ENCODE measurements at regions not wholly inside any gene's neighbourhood (a gene's known extent, or its start where the extent isn't known, plus 50 kb on each side); places are given as distances from the start of the nearest gene placed in this dataset.
"Not testable (repeated sequence)": the region's sequence is repeated elsewhere in the genome, so short reads cannot be mapped to it uniquely, and the experiment has no call there.

DNA sequence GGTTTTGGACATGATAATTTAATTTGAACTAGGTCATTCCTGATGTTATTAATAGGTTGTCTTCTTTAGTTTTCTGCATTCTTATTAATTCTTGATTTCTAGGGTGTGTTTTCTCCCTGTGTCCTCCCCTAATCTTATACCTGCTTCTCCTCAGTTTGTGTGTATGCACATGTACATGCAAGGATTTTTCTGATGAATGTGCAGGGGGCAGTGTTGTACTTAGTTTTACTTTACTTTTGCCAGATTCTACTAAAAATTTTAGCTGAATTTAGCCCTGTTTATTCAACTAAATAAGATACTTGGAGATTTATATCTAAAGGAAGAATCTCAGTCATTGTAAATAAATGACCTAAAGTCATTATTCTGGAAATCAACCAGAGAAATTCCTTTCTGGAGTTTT, 144.8 kb downstream of the SEPTIN7 start:
- H3K4me2 ChIP-seq; H3K79me2 ChIP-seq (ENCODE audit: insufficient read depth); H3K27ac ChIP-seq (ENCODE audit: low read depth in 2 of 2, low read length in 1 of 2); H3K9me2 ChIP-seq; H3K27me3 ChIP-seq (ENCODE audit: insufficient read depth); H4K20me1 ChIP-seq (ENCODE audit: insufficient read depth); H3K9me3 ChIP-seq; H3K4me1 ChIP-seq (ENCODE audit: control insufficient read depth in 1 of 2, insufficient read depth in 2 of 2, low read depth in 1 of 2, low read length in 1 of 2); H3K4me3 ChIP-seq (ENCODE audit: low read depth in 2 of 2, low read length in 1 of 2); H2AFZ ChIP-seq (ENCODE audit: low read depth); POLR2A ChIA-PET; DNase-seq; H3K9ac ChIP-seq; H3K36me3 ChIP-seq (replicated peaks in 1 of 2; ENCODE audit: control insufficient read depth in 1 of 2, insufficient read depth in 2 of 2, low read length in 1 of 2); H3F3A ChIP-seq (replicated peaks; ENCODE audit: insufficient read depth): not testable (repeated sequence)
- TF ChIP-seq, protein P1, sequence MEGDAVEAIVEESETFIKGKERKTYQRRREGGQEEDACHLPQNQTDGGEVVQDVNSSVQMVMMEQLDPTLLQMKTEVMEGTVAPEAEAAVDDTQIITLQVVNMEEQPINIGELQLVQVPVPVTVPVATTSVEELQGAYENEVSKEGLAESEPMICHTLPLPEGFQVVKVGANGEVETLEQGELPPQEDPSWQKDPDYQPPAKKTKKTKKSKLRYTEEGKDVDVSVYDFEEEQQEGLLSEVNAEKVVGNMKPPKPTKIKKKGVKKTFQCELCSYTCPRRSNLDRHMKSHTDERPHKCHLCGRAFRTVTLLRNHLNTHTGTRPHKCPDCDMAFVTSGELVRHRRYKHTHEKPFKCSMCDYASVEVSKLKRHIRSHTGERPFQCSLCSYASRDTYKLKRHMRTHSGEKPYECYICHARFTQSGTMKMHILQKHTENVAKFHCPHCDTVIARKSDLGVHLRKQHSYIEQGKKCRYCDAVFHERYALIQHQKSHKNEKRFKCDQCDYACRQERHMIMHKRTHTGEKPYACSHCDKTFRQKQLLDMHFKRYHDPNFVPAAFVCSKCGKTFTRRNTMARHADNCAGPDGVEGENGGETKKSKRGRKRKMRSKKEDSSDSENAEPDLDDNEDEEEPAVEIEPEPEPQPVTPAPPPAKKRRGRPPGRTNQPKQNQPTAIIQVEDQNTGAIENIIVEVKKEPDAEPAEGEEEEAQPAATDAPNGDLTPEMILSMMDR (IDR thresholded peaks at IDR 0.05): peak; percentile 37
- TF ChIP-seq RAD21 (IDR thresholded peaks at IDR 0.05; ENCODE audit: low read length): peak; percentile 28
- CTCF ChIA-PET: interaction anchor here (0.6 kb wide), 1 partner anchor 542 kb away, joined by 3 read pairs; no protein-coding TSS in a partner anchor

DNA sequence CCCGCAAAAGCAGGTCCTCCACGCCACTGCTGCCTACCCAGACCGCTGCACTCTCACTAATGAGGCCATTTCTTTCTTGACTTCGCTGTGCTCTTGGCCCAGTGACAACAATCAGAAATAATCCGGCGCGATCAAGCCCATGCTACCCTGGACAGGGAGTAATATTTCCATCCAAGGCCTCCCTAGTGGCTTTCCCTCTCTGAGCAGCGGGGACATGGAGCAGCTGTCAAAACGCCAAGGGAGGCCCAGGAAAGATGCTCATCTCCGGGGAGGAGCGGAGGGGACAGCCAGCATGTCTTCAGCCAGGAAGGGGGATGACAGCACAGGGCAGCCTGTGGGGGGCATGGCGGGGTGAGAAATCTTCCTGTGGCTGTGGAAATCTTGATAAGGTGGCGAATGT, 154.9 kb downstream of the SEPTIN7 start:
- H3K4me2 ChIP-seq; H3K27ac ChIP-seq (ENCODE audit: low read depth in 2 of 2, low read length in 1 of 2); H3K79me2 ChIP-seq (ENCODE audit: insufficient read depth); H3K36me3 ChIP-seq (replicated peaks in 1 of 2; ENCODE audit: control insufficient read depth in 1 of 2, insufficient read depth in 2 of 2, low read length in 1 of 2); H3K27me3 ChIP-seq (ENCODE audit: insufficient read depth); H3K4me1 ChIP-seq (ENCODE audit: control insufficient read depth in 1 of 2, insufficient read depth in 2 of 2, low read depth in 1 of 2, low read length in 1 of 2); H3K9ac ChIP-seq; H3F3A ChIP-seq (replicated peaks; ENCODE audit: insufficient read depth); H4K20me1 ChIP-seq (ENCODE audit: insufficient read depth); H3K9me2 ChIP-seq; H3K9me3 ChIP-seq; DNase-seq; CTCF ChIA-PET; H2AFZ ChIP-seq (ENCODE audit: low read depth); POLR2A ChIA-PET; H3K4me3 ChIP-seq (ENCODE audit: low read depth in 2 of 2, low read length in 1 of 2): not testable (repeated sequence)
- 73% methylated on average over 13 of the region's 13 CpGs for WGBS (ENCODE audit: low lambda C conversion rate)
- TF ChIP-seq GATA2 (CRISPR knock-in tag; IDR thresholded peaks at IDR 0.05): 0 out of 2 replicates have a peak, but pooled peaks have one; percentile 14

DNA sequence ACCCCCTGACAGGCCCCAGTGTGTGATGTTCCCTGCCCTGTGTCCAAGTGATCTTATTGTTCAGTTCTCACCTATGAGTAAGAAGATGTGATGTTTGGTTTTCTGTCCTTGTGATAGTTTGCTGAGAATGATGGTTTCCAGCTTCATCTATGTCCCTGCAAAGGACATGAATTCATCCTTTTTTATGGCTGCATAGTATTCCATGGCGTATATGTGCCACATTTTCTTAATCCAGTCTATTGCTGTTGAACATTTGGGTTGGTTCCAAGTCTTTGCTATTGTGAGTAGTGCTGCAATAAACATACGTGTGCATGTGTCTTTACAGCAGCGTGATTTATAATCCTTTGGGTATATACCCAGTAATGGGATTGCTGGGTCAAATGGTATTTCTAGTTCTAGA, 156.1 kb downstream of the SEPTIN7 start:
- H3K4me1 ChIP-seq (ENCODE audit: control insufficient read depth in 1 of 2, insufficient read depth in 2 of 2, low read depth in 1 of 2, low read length in 1 of 2); POLR2A ChIA-PET: not testable (repeated sequence)
- WGBS (ENCODE audit: low lambda C conversion rate): 87% methylated on average over 3 of the region's 3 CpGs

DNA sequence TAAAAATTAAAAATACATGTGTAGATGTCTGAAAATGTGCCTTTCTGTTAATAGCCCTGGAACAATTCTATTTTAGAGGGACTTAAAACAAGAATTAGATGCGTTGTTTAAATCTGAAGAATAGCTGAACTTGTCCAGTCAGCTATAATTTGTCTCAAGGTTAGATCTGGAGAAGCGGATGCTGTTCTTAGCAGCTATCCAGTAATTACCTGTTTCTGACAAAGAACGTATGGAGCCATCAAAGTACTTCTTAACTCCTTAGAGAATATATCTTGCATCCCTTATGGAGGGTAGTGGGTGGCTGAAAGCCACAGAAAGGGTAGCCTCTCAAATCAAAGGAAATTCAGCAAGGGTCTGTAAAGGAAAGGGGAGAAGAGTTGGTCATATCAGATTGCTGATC, 160.4 kb downstream of the SEPTIN7 start:
- H3K27ac ChIP-seq (ENCODE audit: low read depth in 2 of 2, low read length in 1 of 2); POLR2A ChIA-PET; H3K27me3 ChIP-seq (ENCODE audit: insufficient read depth); DNase-seq; H3K4me2 ChIP-seq; H4K20me1 ChIP-seq (ENCODE audit: insufficient read depth); H3K4me1 ChIP-seq (ENCODE audit: control insufficient read depth in 1 of 2, insufficient read depth in 2 of 2, low read depth in 1 of 2, low read length in 1 of 2); H3K79me2 ChIP-seq (ENCODE audit: insufficient read depth); H3K9me3 ChIP-seq; H3K4me3 ChIP-seq (ENCODE audit: low read depth in 2 of 2, low read length in 1 of 2); CTCF ChIA-PET; H3K9me2 ChIP-seq; H3F3A ChIP-seq (replicated peaks; ENCODE audit: insufficient read depth); H3K36me3 ChIP-seq (replicated peaks in 1 of 2; ENCODE audit: control insufficient read depth in 1 of 2, insufficient read depth in 2 of 2, low read length in 1 of 2); H2AFZ ChIP-seq (ENCODE audit: low read depth); H3K9ac ChIP-seq: not testable (repeated sequence)
- WGBS (ENCODE audit: low lambda C conversion rate): 69% methylated on average over 3 of the region's 3 CpGs

More for the DNA sequence above, 156.1 kb downstream of the SEPTIN7 start:
- H3K27me3 ChIP-seq (ENCODE audit: insufficient read depth); H3K4me3 ChIP-seq (ENCODE audit: low read depth in 2 of 2, low read length in 1 of 2); H3K79me2 ChIP-seq (ENCODE audit: insufficient read depth); H3K27ac ChIP-seq (ENCODE audit: low read depth in 2 of 2, low read length in 1 of 2); H3K9me2 ChIP-seq; H3K4me2 ChIP-seq; H3K36me3 ChIP-seq (replicated peaks in 1 of 2; ENCODE audit: control insufficient read depth in 1 of 2, insufficient read depth in 2 of 2, low read length in 1 of 2); DNase-seq; H3K9me3 ChIP-seq; H3F3A ChIP-seq (replicated peaks; ENCODE audit: insufficient read depth); H4K20me1 ChIP-seq (ENCODE audit: insufficient read depth); H2AFZ ChIP-seq (ENCODE audit: low read depth); H3K9ac ChIP-seq: not testable (repeated sequence)
- CTCF ChIA-PET: interaction anchor here (3.0 to 3.4 kb wide), 2 partner anchors 19 to 40 kb away, joined by 15 to 21 read pairs; no protein-coding TSS in a partner anchor

DNA sequence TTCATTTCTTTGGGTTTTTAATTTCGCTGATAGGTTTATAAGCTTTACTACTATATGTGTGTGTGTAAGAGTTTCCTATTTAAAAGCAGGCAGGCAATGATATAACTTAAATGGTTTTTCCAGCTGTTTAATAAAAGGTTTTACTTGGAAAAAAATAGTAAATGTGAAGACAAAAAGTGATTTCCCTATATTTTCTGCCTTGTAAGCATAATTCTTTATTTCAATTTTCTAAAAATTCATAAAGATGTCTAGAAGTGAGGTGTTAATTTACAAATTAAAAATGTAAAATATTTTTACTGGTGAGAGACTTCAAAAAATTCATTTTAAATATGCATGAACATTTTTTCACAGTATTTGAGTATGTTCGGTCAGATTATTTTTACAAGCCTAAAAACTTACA, 161.8 kb downstream of the SEPTIN7 start:
- 94% methylated on average over 2 of the region's 2 CpGs for WGBS (ENCODE audit: low lambda C conversion rate)
- H3K9me3 ChIP-seq; H3K36me3 ChIP-seq (replicated peaks in 1 of 2; ENCODE audit: control insufficient read depth in 1 of 2, insufficient read depth in 2 of 2, low read length in 1 of 2); H3K9ac ChIP-seq; H3F3A ChIP-seq (replicated peaks; ENCODE audit: insufficient read depth); H3K9me2 ChIP-seq; H3K27me3 ChIP-seq (ENCODE audit: insufficient read depth); H2AFZ ChIP-seq (ENCODE audit: low read depth); POLR2A ChIA-PET; H3K79me2 ChIP-seq (ENCODE audit: insufficient read depth); H3K4me2 ChIP-seq; H3K4me3 ChIP-seq (ENCODE audit: low read depth in 2 of 2, low read length in 1 of 2); H3K4me1 ChIP-seq (ENCODE audit: control insufficient read depth in 1 of 2, insufficient read depth in 2 of 2, low read depth in 1 of 2, low read length in 1 of 2); DNase-seq; H4K20me1 ChIP-seq (ENCODE audit: insufficient read depth); H3K27ac ChIP-seq (ENCODE audit: low read depth in 2 of 2, low read length in 1 of 2): not testable (repeated sequence)
- CTCF ChIA-PET: interaction anchor here (0.7 kb wide), 1 partner anchor 46 kb away, joined by 4 read pairs; no protein-coding TSS in a partner anchor

Measured in SK-N-SH (cell line).